ENCODE measurements at regions not wholly inside any gene's neighbourhood (a gene's known extent, or its start where the extent isn't known, plus 50 kb on each side); places are given as distances from the start of the nearest gene placed in this dataset.

GRCh38 chr17:73806768-73807167 is 162.5 kb upstream of the SDK2 start:
- DNase-seq (ENCODE audit: low spot score): no peak

- DNase-seq (ENCODE audit: low spot score): peak; percentile 59
These were observed 169.0 kb upstream of the SDK2 start for GRCh38 chr17:73813201-73813600.

- peak; percentile 28 for DNase-seq (ENCODE audit: low spot score)
These were observed 169.8 kb upstream of the SDK2 start for GRCh38 chr17:73814075-73814474.

GRCh38 chr17:73815474-73815873 is 171.2 kb upstream of the SDK2 start:
- DNase-seq (ENCODE audit: low spot score): no peak

GRCh38 chr17:73819440-73820395 is 175.5 kb upstream of the SDK2 start:
- DNase-seq (ENCODE audit: low spot score): peak; percentile 83

GRCh38 chr17:73820686-73821448 is 176.6 kb upstream of the SDK2 start:
- DNase-seq (ENCODE audit: low spot score): peak; percentile 57

- DNase-seq (ENCODE audit: low spot score): no peak
These were observed 177.4 kb upstream of the SDK2 start for GRCh38 chr17:73821665-73822064.

GRCh38 chr17:73822371-73822770 is 178.1 kb upstream of the SDK2 start:
- peak; percentile 8 for DNase-seq (ENCODE audit: low spot score)

GRCh38 chr17:73823684-73824083 is 179.4 kb upstream of the SDK2 start:
- DNase-seq (ENCODE audit: low spot score): no peak

- peak; percentile 47 for DNase-seq (ENCODE audit: low spot score)
These were observed 180.1 kb upstream of the SDK2 start for GRCh38 chr17:73824321-73824720.

GRCh38 chr17:73826181-73826871 is 182.1 kb upstream of the SDK2 start:
- no peak for DNase-seq (ENCODE audit: low spot score)

- no peak for DNase-seq (ENCODE audit: low spot score)
These were observed 182.6 kb upstream of the SDK2 start for GRCh38 chr17:73826872-73827228.

GRCh38 chr17:73827627-73828291 is 183.5 kb upstream of the SDK2 start:
- no peak for DNase-seq (ENCODE audit: low spot score)

GRCh38 chr17:73829676-73830280 is 185.5 kb upstream of the SDK2 start:
- DNase-seq (ENCODE audit: low spot score): no peak

- no peak for DNase-seq (ENCODE audit: low spot score)
These were observed 187.5 kb upstream of the SDK2 start for GRCh38 chr17:73831699-73832098.

GRCh38 chr17:73833775-73834488 is 189.7 kb upstream of the SDK2 start:
- no peak for DNase-seq (ENCODE audit: low spot score)

- DNase-seq (ENCODE audit: low spot score): no peak
These were observed 190.6 kb upstream of the SDK2 start for GRCh38 chr17:73834684-73835343.

- DNase-seq (ENCODE audit: low spot score): no peak
These were observed 191.4 kb upstream of the SDK2 start for GRCh38 chr17:73835605-73836004.

GRCh38 chr17:73838815-73839214 is 194.6 kb upstream of the SDK2 start:
- DNase-seq (ENCODE audit: low spot score): no peak

GRCh38 chr17:73840829-73841228 is 196.6 kb upstream of the SDK2 start:
- no peak for DNase-seq (ENCODE audit: low spot score)
